ENCODE measurements at regions not wholly inside any gene's neighbourhood (a gene's known extent, or its start where the extent isn't known, plus 50 kb on each side); places are given as distances from the start of the nearest gene placed in this dataset.

- no peak for DNase-seq
Observed at GRCh38 chr5:8399471-8399870, 530.5 kb downstream of the MTRR start.

GRCh38 chr5:8408258-8408657, 539.3 kb downstream of the MTRR start:
- DNase-seq: no peak

GRCh38 chr5:8410618-8411017, 541.7 kb downstream of the MTRR start:
- no peak for DNase-seq

GRCh38 chr5:8413975-8414374, 545.0 kb downstream of the MTRR start:
- DNase-seq: no peak

- no peak for DNase-seq
Observed at GRCh38 chr5:8417316-8418048, 548.5 kb downstream of the MTRR start.

GRCh38 chr5:8418049-8418426, 549.1 kb downstream of the MTRR start:
- no peak for DNase-seq

GRCh38 chr5:8429778-8430758, 561.1 kb downstream of the MTRR start:
- no peak for DNase-seq

GRCh38 chr5:8434501-8434900, 565.6 kb downstream of the MTRR start:
- DNase-seq: no peak

- no peak for DNase-seq
Observed at GRCh38 chr5:8436924-8437323, 568.0 kb downstream of the MTRR start.

- no peak for DNase-seq
Observed at GRCh38 chr5:8445139-8445538, 576.2 kb downstream of the MTRR start.

GRCh38 chr5:8446179-8446578, 577.2 kb downstream of the MTRR start:
- DNase-seq: no peak

GRCh38 chr5:8456846-8457186, 587.9 kb downstream of the MTRR start:
- DNase-seq: no peak

GRCh38 chr5:8457187-8458037, 588.5 kb downstream of the MTRR start:
- DNase-seq: peak; percentile 96

GRCh38 chr5:8458038-8458383, 589.1 kb downstream of the MTRR start:
- no peak for DNase-seq

- DNase-seq: no peak
Observed at GRCh38 chr5:8461543-8461942, 592.6 kb downstream of the MTRR start.

GRCh38 chr5:8462565-8462964, 593.6 kb downstream of the MTRR start:
- DNase-seq: no peak

GRCh38 chr5:8470489-8470888, 601.5 kb downstream of the MTRR start:
- DNase-seq: no peak

- no peak for DNase-seq
Observed at GRCh38 chr5:8471581-8471980, 602.6 kb downstream of the MTRR start.

GRCh38 chr5:8473016-8473415, 604.1 kb downstream of the MTRR start:
- DNase-seq: no peak

- no peak for DNase-seq
Observed at GRCh38 chr5:8473827-8474568, 605.0 kb downstream of the MTRR start.

GRCh38 chr5:8474569-8474930, 605.6 kb downstream of the MTRR start:
- DNase-seq: no peak

GRCh38 chr5:8478326-8478725, 609.4 kb downstream of the MTRR start:
- DNase-seq: no peak

GRCh38 chr5:8481007-8481406, 612.1 kb downstream of the MTRR start:
- no peak for DNase-seq

Data from right forelimb (tissue), 1 donor.